ENCODE measurements at regions not wholly inside any gene's neighbourhood (a gene's known extent, or its start where the extent isn't known, plus 50 kb on each side); places are given as distances from the start of the nearest gene placed in this dataset.

DNA sequence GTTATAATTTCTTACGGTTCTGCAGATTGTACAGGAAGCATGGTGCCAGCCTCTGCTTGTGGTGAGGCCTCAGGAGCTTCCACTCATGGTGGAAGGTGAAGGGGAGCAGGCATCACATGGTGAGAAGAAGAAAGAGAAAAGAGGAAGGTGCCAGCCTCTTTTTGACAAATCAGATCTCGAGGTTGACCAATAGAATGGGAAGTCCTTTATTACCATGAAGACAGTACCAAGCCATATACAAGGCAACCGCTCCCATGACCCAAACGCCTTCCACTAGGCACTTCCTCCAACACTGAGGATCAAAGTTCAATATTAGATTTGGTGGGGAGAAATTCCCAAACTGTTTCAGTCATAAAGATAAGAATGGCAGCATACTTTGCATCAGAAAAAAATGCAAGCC lies 502.8 kb downstream of the GLRX3 start:
- TF ChIP-seq, protein P1, sequence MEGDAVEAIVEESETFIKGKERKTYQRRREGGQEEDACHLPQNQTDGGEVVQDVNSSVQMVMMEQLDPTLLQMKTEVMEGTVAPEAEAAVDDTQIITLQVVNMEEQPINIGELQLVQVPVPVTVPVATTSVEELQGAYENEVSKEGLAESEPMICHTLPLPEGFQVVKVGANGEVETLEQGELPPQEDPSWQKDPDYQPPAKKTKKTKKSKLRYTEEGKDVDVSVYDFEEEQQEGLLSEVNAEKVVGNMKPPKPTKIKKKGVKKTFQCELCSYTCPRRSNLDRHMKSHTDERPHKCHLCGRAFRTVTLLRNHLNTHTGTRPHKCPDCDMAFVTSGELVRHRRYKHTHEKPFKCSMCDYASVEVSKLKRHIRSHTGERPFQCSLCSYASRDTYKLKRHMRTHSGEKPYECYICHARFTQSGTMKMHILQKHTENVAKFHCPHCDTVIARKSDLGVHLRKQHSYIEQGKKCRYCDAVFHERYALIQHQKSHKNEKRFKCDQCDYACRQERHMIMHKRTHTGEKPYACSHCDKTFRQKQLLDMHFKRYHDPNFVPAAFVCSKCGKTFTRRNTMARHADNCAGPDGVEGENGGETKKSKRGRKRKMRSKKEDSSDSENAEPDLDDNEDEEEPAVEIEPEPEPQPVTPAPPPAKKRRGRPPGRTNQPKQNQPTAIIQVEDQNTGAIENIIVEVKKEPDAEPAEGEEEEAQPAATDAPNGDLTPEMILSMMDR (IDR thresholded peaks at IDR 0.05; ENCODE audit: low read depth, low read length) = no peak
- TF ChIP-seq EZH2phosphoT487 (IDR thresholded peaks at IDR 0.05; ENCODE audit: low read depth) = no peak

Data from OCI-LY3 (cell line).